Activated B cell treated with CpG ODN at 0.5 μM for 24 hours (primary cell): ENCODE measurements at regions not wholly inside any gene's neighbourhood (a gene's known extent, or its start where the extent isn't known, plus 50 kb on each side); places are given as distances from the start of the nearest gene placed in this dataset.

Source experiments
- ATAC-seq: fragments of 200-7000 bp; cut with Tn5 transposase; one replicate; pipeline ENCODE4 v1.10.0; 2021; ENCODE audit warnings: low read depth, mild to moderate bottlenecking, moderate library complexity
- CTCF ChIA-PET: fragments of 350-600 bp; sonication (Branson Sonifier 250); formaldehyde crosslinking; loops from one replicate; lab custom pipeline; 2021; ENCODE audit warnings: antibody characterized with exemption; lab: Charles Lee
- POLR2A ChIA-PET: fragments of 350-600 bp; sonication (Branson Sonifier 250); formaldehyde crosslinking; loops from one replicate; lab custom pipeline; 2021; ENCODE audit warnings: antibody characterized with exemption; lab: Charles Lee
- DNase-seq: peaks from one replicate; pipeline ENCODE4 v3.0.0; 2022
- H3K27ac Mint-ChIP-seq: one replicate; pipeline ENCODE4 v1.8.0; 2020; ENCODE audit warnings: mixed read lengths
- H3K27me3 Mint-ChIP-seq: one replicate; pipeline ENCODE4 v1.8.0; 2021; ENCODE audit warnings: mixed read lengths
- H3K36me3 Mint-ChIP-seq: one replicate; pipeline ENCODE4 v1.8.0; 2021; ENCODE audit warnings: low read depth, mixed read lengths
- H3K4me1 Mint-ChIP-seq: one replicate; pipeline ENCODE4 v1.8.0; 2021; ENCODE audit warnings: mixed read lengths
- H3K4me3 Mint-ChIP-seq: one replicate; pipeline ENCODE4 v1.8.0; 2020; ENCODE audit warnings: mild to moderate bottlenecking, mixed read lengths
- H3K9me3 Mint-ChIP-seq: one replicate; pipeline ENCODE4 v1.8.0; 2020; ENCODE audit warnings: mixed read lengths
- intact Hi-C: fragments of 100-400 bp; cut with micrococcal nuclease; formaldehyde crosslinking; loops from one replicate; pipeline ENCODE4 v1.15.1; 2024
- TF ChIP-seq, protein P1 (sequence below): fragments of 200-600 bp; IDR thresholded peaks from one replicate; pipeline ENCODE4 v1.8.0; 2022; ENCODE audit warnings: antibody characterized with exemption, mild to moderate bottlenecking

DNA sequence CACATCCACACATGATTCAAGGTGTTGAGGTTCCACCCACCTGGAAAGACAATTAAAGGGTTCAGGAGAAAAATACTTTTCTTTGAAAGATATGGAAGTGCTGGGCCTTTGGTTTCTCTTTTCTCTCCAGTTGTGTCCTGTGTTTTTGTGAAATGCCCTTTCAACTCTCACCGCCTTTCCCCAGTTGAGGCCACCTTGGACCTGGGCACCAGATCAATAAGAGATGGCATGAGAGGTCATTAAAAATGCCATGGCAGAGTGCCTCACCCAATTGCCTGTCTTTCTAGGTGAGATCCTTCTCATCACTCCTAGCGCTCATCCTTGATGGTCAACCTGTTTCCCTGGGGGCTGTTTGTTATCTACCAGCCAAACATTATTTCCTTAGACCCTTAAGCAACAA, 453.9 kb downstream of the TSN start:
- no peaks in the 10 kb centered on the region for H3K27me3 Mint-ChIP-seq
- DNase-seq: no peak
- POLR2A ChIA-PET: no interaction called here

DNA sequence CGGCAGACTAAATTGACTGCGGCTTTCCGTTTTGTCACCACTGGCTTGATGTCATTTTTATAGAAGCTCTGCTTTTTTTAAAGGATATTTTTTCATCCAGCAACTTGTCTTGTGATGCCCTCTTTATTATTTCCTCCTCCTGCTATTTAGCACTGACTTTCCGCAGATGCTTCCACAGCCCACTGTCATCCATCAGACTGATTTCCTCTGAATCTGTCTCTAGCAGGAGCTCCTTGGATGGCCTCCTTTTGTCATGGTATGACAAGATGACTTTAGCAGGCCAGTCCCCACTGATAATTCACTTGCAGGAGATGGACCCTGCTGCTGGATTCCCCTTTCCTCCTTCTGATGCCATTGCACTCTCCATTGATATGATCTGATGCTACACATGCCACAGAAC, 454.6 kb downstream of the TSN start:
- intact Hi-C loops: no loop called here
- Mint-ChIP-seq H3K27ac (no peak overlapping the region), H3K4me1 (no peaks in the 10 kb centered on the region), H3K27me3 (no peaks in the 10 kb centered on the region), H3K9me3 (no peaks in the 10 kb centered on the region), H3K36me3 (no peaks in the 10 kb centered on the region), H3K4me3 (no peak overlapping the region)
- CTCF ChIA-PET: no interaction called here
- TF ChIP-seq, protein P1, sequence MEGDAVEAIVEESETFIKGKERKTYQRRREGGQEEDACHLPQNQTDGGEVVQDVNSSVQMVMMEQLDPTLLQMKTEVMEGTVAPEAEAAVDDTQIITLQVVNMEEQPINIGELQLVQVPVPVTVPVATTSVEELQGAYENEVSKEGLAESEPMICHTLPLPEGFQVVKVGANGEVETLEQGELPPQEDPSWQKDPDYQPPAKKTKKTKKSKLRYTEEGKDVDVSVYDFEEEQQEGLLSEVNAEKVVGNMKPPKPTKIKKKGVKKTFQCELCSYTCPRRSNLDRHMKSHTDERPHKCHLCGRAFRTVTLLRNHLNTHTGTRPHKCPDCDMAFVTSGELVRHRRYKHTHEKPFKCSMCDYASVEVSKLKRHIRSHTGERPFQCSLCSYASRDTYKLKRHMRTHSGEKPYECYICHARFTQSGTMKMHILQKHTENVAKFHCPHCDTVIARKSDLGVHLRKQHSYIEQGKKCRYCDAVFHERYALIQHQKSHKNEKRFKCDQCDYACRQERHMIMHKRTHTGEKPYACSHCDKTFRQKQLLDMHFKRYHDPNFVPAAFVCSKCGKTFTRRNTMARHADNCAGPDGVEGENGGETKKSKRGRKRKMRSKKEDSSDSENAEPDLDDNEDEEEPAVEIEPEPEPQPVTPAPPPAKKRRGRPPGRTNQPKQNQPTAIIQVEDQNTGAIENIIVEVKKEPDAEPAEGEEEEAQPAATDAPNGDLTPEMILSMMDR: no peak
- ATAC-seq (no peak), DNase-seq (no peak)
- POLR2A ChIA-PET: no interaction called here

More for the DNA sequence above, 453.9 kb downstream of the TSN start:
- H3K4me3 Mint-ChIP-seq: no peak overlapping the region
- TF ChIP-seq, protein P1: no peak
- CTCF ChIA-PET: no interaction called here
- intact Hi-C loops: no loop called here
- H3K27ac Mint-ChIP-seq: no peak overlapping the region
- no peaks in the 10 kb centered on the region for H3K4me1 Mint-ChIP-seq
- no peaks in the 10 kb centered on the region for H3K9me3 Mint-ChIP-seq
- H3K36me3 Mint-ChIP-seq: no peaks in the 10 kb centered on the region
- no peak for ATAC-seq

DNA sequence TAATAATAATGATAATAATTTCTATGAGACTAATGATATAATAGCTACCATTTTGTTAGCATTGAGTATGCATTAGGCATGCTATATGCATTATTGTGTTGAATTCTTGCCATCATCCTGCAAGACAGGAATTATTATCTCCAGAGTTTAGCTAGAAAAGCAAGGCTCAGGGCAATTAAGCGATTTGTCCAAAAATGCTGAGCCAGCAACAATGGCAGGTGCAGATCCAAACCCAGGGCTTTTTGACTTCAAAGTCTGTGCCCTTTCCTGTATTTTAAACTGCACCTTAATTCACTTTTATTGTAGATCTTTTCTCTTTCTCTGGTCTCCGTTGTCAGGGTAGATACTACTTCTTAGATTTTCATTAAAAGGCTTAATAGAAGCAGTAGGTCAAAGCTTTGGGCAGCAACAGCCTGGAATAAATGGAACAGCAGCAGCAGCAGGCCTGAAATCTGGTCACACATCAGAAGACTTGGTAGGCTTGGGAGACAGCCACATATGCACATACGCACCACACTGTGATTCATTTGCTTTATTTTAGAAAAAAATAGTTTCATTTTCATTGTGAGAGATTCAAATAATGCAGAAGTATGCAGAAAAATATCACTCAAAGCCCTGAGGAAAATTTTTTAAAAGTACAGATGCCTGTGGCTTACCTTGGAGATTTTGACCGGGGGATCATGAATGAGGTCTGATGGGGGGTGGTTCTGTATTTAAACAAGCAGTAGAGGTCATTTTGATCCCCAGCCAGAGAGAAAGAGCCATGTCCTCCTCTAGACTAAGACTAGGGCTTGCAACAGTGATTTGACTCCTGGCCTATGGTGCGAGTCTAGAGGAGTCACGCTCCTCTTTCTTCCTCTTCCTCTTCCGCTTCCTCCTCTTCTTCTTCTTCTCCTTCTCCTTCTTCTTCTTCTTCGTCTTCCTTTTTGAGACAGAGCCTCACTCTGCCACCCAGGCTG, 455.7 kb downstream of the TSN start:
- intact Hi-C loops: no loop called here
- DNase-seq: no peak
- POLR2A ChIA-PET: no interaction called here
- Mint-ChIP-seq H3K36me3 (no peaks in the 10 kb centered on the region), H3K27ac (no peak overlapping the region), H3K27me3 (no peaks in the 10 kb centered on the region), H3K4me3 (no peak overlapping the region), H3K4me1 (no peaks in the 10 kb centered on the region), H3K9me3 (no peaks in the 10 kb centered on the region)
- no peak for ATAC-seq
- TF ChIP-seq, protein P1: no peak
- CTCF ChIA-PET: no interaction called here

DNA sequence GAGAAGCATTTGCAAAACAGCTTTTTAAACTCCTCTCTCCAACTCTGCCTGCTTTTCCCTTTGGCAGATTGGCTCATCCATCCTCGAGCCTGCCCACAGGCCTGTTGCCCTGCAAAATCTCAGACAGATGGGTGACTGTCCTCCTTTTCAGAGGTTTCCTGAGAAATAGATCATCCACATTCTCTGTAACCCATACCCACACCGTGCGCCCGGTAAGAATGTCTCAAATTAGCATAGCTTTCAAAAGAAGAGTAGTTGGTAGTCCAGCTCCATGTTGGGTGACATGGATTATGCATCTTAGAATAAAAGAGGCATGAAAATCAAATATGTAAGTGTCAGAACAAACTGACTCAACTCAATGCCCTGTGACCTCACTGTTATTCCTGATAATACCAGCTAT, 457.9 kb downstream of the TSN start:
- ChIA-PET CTCF (no interaction called here), POLR2A (no interaction called here)
- H3K4me1 Mint-ChIP-seq: no peaks in the 10 kb centered on the region
- intact Hi-C loops: no loop called here
- H3K36me3 Mint-ChIP-seq: no peaks in the 10 kb centered on the region
- no peaks in the 10 kb centered on the region for H3K9me3 Mint-ChIP-seq
- no peak overlapping the region for H3K27ac Mint-ChIP-seq
- TF ChIP-seq, protein P1: no peak
- H3K27me3 Mint-ChIP-seq: no peaks in the 10 kb centered on the region
- ATAC-seq: no peak
- no peak overlapping the region for H3K4me3 Mint-ChIP-seq
- no peak for DNase-seq

DNA sequence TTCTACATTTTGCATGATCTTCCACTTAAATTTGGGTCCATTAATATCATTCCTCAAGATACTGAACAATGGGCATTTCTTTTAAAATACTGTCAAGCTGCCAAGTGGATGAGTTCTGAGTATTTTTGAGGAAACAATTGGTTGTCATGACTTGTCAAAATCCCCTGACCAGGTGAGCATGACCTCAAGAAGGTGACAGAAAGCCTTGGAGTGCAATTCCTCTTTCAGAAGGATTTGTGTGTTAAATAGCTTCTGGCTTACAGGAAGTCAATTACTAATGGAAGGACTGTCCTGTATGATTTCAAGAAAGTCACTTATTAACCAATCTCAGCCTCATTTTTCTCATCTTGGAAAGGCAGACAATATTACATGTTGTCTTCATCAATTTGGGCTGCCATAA, 460.6 kb downstream of the TSN start:
- TF ChIP-seq, protein P1: no peak
- H3K9me3 Mint-ChIP-seq: no peaks in the 10 kb centered on the region
- ChIA-PET POLR2A (no interaction called here), CTCF (no interaction called here)
- DNase-seq (no peak), ATAC-seq (no peak)
- no peak overlapping the region for H3K4me3 Mint-ChIP-seq
- intact Hi-C loops: no loop called here
- no peaks in the 10 kb centered on the region for H3K4me1 Mint-ChIP-seq
- no peaks in the 10 kb centered on the region for H3K36me3 Mint-ChIP-seq
- no peak overlapping the region for H3K27ac Mint-ChIP-seq
- no peaks in the 10 kb centered on the region for H3K27me3 Mint-ChIP-seq
